ENCODE measurements at regions not wholly inside any gene's neighbourhood (a gene's known extent, or its start where the extent isn't known, plus 50 kb on each side); places are given as distances from the start of the nearest gene placed in this dataset.
"Not testable (repeated sequence)": the region's sequence is repeated elsewhere in the genome, so short reads cannot be mapped to it uniquely, and the experiment has no call there.

DNA sequence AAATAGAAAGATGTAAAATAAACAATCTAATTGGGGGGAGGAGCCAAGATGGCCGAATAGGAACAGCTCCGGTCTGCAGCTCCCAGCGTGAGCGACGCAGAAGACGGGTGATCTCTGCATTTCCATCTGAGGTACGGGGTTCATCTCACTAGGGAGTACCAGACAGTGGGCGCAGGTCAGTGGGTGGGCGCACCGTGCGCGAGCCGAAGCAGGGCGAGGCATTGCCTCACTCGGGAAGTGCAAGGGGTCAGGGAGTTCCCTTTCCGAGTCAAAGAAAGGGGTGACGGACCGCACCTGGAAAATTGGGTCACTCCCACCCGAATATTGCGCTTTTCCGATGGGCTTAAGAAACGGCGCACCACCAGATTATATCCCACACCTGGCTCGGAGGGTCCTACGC lies 515.4 kb downstream of the PID1 start:
- TF ChIP-seq, protein P1, sequence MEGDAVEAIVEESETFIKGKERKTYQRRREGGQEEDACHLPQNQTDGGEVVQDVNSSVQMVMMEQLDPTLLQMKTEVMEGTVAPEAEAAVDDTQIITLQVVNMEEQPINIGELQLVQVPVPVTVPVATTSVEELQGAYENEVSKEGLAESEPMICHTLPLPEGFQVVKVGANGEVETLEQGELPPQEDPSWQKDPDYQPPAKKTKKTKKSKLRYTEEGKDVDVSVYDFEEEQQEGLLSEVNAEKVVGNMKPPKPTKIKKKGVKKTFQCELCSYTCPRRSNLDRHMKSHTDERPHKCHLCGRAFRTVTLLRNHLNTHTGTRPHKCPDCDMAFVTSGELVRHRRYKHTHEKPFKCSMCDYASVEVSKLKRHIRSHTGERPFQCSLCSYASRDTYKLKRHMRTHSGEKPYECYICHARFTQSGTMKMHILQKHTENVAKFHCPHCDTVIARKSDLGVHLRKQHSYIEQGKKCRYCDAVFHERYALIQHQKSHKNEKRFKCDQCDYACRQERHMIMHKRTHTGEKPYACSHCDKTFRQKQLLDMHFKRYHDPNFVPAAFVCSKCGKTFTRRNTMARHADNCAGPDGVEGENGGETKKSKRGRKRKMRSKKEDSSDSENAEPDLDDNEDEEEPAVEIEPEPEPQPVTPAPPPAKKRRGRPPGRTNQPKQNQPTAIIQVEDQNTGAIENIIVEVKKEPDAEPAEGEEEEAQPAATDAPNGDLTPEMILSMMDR (conservative IDR thresholded peaks at IDR 0.05 in 1 of 2, IDR thresholded peaks at IDR 0.05 in 1 of 2; ENCODE audit: low read depth in 1 of 2, low read length in 2 of 2), result not testable (repeated sequence)
- not testable (repeated sequence) for TF ChIP-seq EZH2 (IDR thresholded peaks at IDR 0.05; ENCODE audit: low read length, missing control alignments)
